GM12875 (cell line): ENCODE measurements at regions not wholly inside any gene's neighbourhood (a gene's known extent, or its start where the extent isn't known, plus 50 kb on each side); places are given as distances from the start of the nearest gene placed in this dataset.

Experiments
- H3K4me3 ChIP-seq: one replicate; pipeline ENCODE4 v1.5.1; 2011; ENCODE audit warnings: low read depth, low read length, control low read depth
- TF ChIP-seq, protein P1 (sequence below): IDR thresholded peaks from 2 replicates; pipeline ENCODE4 v1.5.1; 2011; ENCODE audit warnings: low read depth, mild to moderate bottlenecking, control low read depth, inconsistent platforms, low read length, moderate library complexity, borderline replicate concordance; ENCODE audit not compliant: insufficient read depth

DNA sequence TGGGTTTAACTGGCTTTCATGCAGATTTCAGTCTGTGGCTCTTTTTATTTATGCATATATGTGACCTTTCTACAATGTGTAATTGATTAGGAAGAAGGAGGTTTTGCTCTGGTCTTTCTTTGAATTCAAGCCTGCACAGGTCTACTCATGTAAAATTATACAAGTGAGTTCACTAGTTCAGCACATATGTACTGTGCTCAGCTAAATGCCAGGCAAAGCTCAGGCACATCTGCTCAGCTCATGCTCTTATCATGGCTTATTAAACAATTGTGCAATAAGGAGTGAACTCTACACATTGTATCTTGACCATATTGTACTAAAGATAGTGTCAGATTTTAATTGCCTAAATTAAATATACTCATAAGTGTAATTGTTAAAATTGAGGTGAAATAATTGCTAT, 378.4 kb downstream of the ADGRL2 start:
- TF ChIP-seq, protein P1, sequence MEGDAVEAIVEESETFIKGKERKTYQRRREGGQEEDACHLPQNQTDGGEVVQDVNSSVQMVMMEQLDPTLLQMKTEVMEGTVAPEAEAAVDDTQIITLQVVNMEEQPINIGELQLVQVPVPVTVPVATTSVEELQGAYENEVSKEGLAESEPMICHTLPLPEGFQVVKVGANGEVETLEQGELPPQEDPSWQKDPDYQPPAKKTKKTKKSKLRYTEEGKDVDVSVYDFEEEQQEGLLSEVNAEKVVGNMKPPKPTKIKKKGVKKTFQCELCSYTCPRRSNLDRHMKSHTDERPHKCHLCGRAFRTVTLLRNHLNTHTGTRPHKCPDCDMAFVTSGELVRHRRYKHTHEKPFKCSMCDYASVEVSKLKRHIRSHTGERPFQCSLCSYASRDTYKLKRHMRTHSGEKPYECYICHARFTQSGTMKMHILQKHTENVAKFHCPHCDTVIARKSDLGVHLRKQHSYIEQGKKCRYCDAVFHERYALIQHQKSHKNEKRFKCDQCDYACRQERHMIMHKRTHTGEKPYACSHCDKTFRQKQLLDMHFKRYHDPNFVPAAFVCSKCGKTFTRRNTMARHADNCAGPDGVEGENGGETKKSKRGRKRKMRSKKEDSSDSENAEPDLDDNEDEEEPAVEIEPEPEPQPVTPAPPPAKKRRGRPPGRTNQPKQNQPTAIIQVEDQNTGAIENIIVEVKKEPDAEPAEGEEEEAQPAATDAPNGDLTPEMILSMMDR, result no peak
- no peak overlapping the region for H3K4me3 ChIP-seq

DNA sequence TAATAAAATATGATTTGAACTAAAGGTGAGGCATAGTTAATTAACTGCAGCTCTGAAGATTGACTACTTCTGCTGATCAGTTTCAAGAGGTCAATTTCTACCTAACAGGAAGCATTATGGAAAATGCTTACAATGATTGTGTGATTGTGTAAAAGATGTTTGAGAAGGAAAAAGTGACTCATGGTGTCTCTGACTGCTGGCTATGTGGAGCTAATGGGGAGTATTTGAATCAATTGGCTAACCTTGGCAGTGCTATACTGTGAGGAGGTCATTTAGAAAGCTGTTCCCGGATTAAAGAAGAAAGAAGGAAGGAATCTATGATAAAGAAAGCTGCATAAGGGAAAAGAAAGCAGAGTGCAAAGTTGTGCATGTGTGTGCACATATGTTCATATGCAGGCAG, 376.5 kb downstream of the ADGRL2 start:
- TF ChIP-seq, protein P1, result no peak
- no peak overlapping the region for H3K4me3 ChIP-seq

DNA sequence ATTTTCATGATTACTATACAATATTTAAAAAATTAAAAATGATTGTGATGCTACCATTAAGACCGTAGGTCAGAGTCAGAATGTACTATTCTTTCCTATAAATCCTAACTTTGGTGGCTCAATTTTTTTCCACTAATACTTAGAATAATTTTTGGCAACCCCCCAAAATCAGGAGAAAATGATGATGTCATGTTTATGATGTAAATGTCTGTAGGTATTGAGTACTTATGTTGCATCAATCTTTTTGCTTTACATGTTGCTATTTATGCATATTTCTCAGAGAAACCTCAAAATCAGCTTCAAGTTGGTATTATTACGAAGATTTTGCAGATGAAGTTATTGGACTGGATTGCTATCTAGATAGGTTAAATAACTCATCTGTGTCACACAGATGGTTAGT, 371.2 kb downstream of the ADGRL2 start:
- H3K4me3 ChIP-seq, result no peak overlapping the region
- TF ChIP-seq, protein P1, result no peak

DNA sequence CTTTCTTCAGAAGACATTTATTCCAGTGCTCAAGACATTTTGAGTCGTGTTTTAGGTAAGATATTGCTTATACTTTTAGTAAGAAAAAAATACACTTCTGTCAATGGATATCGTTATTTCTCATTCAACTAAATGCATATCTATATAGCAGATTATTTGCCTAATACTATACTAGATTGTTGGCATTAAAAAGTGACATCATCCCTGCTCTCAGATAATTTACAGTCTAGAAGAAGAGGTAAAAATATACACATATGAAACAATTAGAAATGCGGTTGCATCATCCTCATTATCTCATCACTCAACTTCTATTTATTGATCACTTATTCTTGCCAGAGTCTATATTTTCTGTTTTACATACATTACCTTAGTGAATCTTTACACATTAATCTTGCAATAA, 367.7 kb downstream of the ADGRL2 start:
- no peak overlapping the region for H3K4me3 ChIP-seq
- TF ChIP-seq, protein P1, result no peak

DNA sequence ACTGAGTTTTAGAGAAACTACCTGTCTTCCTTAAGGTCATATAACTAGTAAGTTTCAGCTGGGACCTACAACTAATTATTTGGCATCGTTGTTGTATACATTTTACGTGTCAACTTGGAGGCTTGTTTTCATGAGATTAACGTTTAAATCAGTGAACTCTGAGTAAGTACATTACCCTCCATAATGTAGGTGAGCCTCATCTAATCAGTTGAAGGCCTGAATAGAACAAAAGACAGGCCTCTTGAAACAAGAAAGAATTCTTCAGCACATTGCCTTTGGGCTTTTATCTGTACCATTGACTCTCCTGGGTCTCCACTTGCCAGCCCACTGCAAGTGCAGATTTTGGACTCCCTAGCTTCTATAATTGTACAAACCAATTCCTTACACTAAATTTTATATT, 364.6 kb downstream of the ADGRL2 start:
- TF ChIP-seq, protein P1, result no peak
- H3K4me3 ChIP-seq, result no peak overlapping the region

DNA sequence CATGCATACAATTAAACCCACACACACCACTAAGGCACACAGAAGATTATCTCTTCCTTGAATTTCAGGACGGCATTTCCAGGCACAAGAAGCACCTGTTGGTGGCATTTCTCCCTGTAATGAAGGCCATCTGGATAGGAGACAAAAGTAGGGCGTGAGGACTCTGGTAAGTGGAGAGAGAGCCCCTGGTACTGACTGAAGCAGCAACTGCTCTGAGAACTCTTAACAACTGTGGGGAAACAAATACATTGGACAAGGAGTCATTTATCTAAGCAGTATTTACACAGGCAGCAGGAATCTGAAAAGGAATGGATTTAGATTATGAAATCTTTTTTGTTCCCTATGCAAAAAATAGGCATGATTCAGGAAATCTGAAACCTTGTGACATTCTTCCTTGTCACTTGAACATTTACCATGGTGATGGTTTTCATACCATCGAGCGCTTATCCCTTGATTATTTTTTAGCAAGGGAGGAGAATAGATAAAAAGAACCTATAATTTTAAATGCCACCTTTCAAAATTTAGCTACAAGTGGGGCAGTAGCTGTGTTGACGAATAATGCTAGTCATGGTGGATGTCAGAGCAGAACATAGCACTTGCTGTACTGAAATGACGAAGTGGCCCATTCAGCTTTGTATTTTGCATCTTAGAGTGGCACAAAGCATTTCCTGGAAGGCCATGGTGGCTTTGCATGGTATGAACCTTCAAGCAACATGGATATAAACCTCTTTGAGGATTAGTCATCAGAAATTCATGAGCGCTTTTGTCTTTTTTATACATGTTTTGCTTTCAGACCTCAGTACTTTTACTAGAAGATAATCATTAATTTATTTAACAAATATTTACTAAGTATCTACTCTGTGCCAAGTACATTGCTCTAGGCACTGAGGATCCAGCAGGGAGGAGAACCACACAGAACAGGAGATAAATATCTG, 362.0 kb downstream of the ADGRL2 start:
- TF ChIP-seq, protein P1, result no peak
- H3K4me3 ChIP-seq, result no peak overlapping the region

DNA sequence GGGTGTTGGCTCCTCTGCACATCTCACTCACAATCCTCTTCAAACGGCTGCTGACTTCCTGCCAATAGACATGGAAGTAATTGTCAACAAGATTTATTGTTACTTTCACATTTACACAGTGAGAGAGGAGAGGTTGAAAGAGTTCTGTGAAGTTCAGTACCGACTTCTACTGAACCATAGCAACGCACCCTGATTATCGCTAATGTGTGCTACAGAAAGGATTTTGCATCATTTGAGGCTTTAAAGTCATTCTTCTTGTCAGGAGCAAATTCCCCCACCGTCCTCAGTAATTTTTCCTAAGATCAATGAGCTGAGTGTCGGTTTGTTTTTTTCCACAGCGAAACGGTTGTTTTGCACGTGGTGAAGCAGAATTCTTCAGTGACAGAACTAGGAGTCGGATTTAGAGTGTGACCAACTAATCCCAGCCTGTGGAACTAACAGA, 361.0 kb downstream of the ADGRL2 start:
- H3K4me3 ChIP-seq, result no peak overlapping the region
- TF ChIP-seq, protein P1, result no peak
